DOHH2 (cell line): ENCODE measurements at regions not wholly inside any gene's neighbourhood (a gene's known extent, or its start where the extent isn't known, plus 50 kb on each side); places are given as distances from the start of the nearest gene placed in this dataset.

ENCODE experiments used
- H3F3A ChIP-seq: fragments of 200-600 bp; sonication (generic), shearing (Covaris generic); 2 replicates; pipeline ENCODE4 v1.6.0; 2016; ENCODE audit warnings: antibody characterized with exemption, mild to moderate bottlenecking; ENCODE audit not compliant: control insufficient read depth, insufficient read depth
- H3K27ac ChIP-seq: fragments of 200-600 bp; sonication (generic); 2 replicates; pipeline ENCODE4 v1.5.1; 2014; ENCODE audit warnings: low read depth, mild to moderate bottlenecking, low read length, moderate library complexity
- H3K27me3 ChIP-seq: fragments of 200-600 bp; sonication (generic); 2 replicates; pipeline ENCODE4 v1.6.1; 2014; ENCODE audit warnings: mild to moderate bottlenecking, low read length, mixed read lengths; ENCODE audit not compliant: control insufficient read depth
- H3K36me3 ChIP-seq: fragments of 200-600 bp; sonication (generic); 2 replicates; pipeline ENCODE4 v1.6.1; 2014; ENCODE audit warnings: mild to moderate bottlenecking, low read length, moderate library complexity, mixed read lengths; ENCODE audit not compliant: control insufficient read depth
- H3K4me1 ChIP-seq: fragments of 200-600 bp; sonication (generic); 2 replicates; pipeline ENCODE4 v1.6.1; 2014; ENCODE audit warnings: mild to moderate bottlenecking, low read length, mixed read lengths; ENCODE audit not compliant: control insufficient read depth
- H3K4me2 ChIP-seq: fragments of 200-600 bp; sonication (generic); 2 replicates; pipeline ENCODE4 v1.6.0; 2014; ENCODE audit warnings: mild to moderate bottlenecking, low read length, moderate library complexity
- H3K4me3 ChIP-seq: fragments of 200-600 bp; sonication (generic); 2 replicates; pipeline ENCODE4 v1.5.1; 2014; ENCODE audit warnings: mild to moderate bottlenecking, low read length, mixed read lengths
- H3K79me2 ChIP-seq: fragments of 200-600 bp; sonication (generic); 2 replicates; pipeline ENCODE4 v1.6.1; 2014; ENCODE audit warnings: mild to moderate bottlenecking, low read length, mixed read lengths; ENCODE audit not compliant: control insufficient read depth
- H3K9me2 ChIP-seq: fragments of 200-600 bp; sonication (generic); replicated peaks from 2 replicates; pipeline ENCODE4 v1.6.1; 2014; ENCODE audit warnings: mild to moderate bottlenecking, low read length, mixed read lengths; ENCODE audit not compliant: control insufficient read depth
- H3K9me3 ChIP-seq: fragments of 200-600 bp; sonication (generic); 2 replicates; pipeline ENCODE4 v1.6.1; 2014; ENCODE audit warnings: antibody characterized with exemption, low read length, mixed read lengths; ENCODE audit not compliant: control insufficient read depth, insufficient read depth
- H4K20me1 ChIP-seq: fragments of 200-600 bp; sonication (generic); 2 replicates; pipeline ENCODE4 v1.6.0; 2014; ENCODE audit warnings: low read depth, mild to moderate bottlenecking, antibody characterized with exemption, low read length, moderate library complexity; ENCODE audit not compliant: control insufficient read depth, insufficient read depth
- EZH2phosphoT487 ChIP-seq: fragments of 200-600 bp; sonication (generic); IDR thresholded peaks from 2 replicates; pipeline ENCODE4 v1.6.1; 2017; ENCODE audit warnings: borderline replicate concordance, mild to moderate bottlenecking, antibody characterized with exemption, low read length, moderate library complexity, mixed read lengths
- TF ChIP-seq, protein P1 (sequence below): fragments of 200-600 bp; sonication (generic); IDR thresholded peaks from one replicate; pipeline ENCODE4 v1.5.1; 2014; ENCODE audit warnings: antibody characterized with exemption, mild to moderate bottlenecking, low read depth, low read length; ENCODE audit not compliant: poor library complexity, severe bottlenecking

DNA sequence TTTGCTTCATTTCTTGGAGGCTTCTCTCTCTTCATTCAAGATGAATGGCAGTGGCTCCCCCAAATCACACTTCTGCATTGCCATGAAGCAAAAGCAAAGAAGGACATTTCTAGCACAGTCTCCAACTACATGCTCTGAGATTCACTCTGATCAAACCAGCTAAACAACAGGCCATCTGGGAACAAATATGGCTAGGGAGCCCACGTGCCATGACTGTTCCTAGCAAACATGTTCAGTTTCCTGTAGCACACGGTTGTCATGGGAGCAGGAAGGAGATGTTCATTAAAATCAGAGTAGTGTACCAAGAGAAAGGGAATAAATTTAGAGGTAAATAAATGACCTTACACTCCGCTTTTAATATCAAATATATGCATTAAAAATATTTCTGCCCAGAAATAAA, 327.3 kb downstream of the GBE1 start:
- no peaks in the 10 kb centered on the region for H3K79me2 ChIP-seq
- TF ChIP-seq EZH2phosphoT487: no peak
- TF ChIP-seq, protein P1, sequence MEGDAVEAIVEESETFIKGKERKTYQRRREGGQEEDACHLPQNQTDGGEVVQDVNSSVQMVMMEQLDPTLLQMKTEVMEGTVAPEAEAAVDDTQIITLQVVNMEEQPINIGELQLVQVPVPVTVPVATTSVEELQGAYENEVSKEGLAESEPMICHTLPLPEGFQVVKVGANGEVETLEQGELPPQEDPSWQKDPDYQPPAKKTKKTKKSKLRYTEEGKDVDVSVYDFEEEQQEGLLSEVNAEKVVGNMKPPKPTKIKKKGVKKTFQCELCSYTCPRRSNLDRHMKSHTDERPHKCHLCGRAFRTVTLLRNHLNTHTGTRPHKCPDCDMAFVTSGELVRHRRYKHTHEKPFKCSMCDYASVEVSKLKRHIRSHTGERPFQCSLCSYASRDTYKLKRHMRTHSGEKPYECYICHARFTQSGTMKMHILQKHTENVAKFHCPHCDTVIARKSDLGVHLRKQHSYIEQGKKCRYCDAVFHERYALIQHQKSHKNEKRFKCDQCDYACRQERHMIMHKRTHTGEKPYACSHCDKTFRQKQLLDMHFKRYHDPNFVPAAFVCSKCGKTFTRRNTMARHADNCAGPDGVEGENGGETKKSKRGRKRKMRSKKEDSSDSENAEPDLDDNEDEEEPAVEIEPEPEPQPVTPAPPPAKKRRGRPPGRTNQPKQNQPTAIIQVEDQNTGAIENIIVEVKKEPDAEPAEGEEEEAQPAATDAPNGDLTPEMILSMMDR: no peak
- H3K27me3 ChIP-seq: no peaks in the 10 kb centered on the region

GRCh38 chr3:81433675-81434074, 327.8 kb downstream of the GBE1 start:
- H3K4me1 ChIP-seq: no peaks in the 10 kb centered on the region
- no peak overlapping the region for H3K27ac ChIP-seq
- no peak overlapping the region for H3K4me2 ChIP-seq
- no peaks in the 10 kb centered on the region for H3K9me3 ChIP-seq
- TF ChIP-seq EZH2phosphoT487: no peak
- H3F3A ChIP-seq: no peaks in the 10 kb centered on the region
- no peak overlapping the region for H3K4me3 ChIP-seq
- no peaks in the 10 kb centered on the region for H4K20me1 ChIP-seq
- H3K36me3 ChIP-seq: no peaks in the 10 kb centered on the region
- H3K27me3 ChIP-seq: no peaks in the 10 kb centered on the region
- no peaks in the 10 kb centered on the region for H3K79me2 ChIP-seq
- H3K9me2 ChIP-seq: no peaks in the 10 kb centered on the region

More for the DNA sequence above, 327.3 kb downstream of the GBE1 start:
- no peaks in the 10 kb centered on the region for H3K36me3 ChIP-seq
- no peak overlapping the region for H3K4me3 ChIP-seq
- no peaks in the 10 kb centered on the region for H3F3A ChIP-seq
- no peaks in the 10 kb centered on the region for H3K9me3 ChIP-seq
- no peaks in the 10 kb centered on the region for H3K4me1 ChIP-seq
- H3K9me2 ChIP-seq: no peaks in the 10 kb centered on the region
- H3K4me2 ChIP-seq: no peak overlapping the region
- no peak overlapping the region for H3K27ac ChIP-seq
- no peaks in the 10 kb centered on the region for H4K20me1 ChIP-seq

GRCh38 chr3:81432456-81432855, 329.0 kb downstream of the GBE1 start:
- H3F3A ChIP-seq: no peaks in the 10 kb centered on the region
- no peaks in the 10 kb centered on the region for H4K20me1 ChIP-seq
- no peaks in the 10 kb centered on the region for H3K79me2 ChIP-seq
- H3K27me3 ChIP-seq: no peaks in the 10 kb centered on the region
- H3K9me3 ChIP-seq: no peaks in the 10 kb centered on the region
- no peaks in the 10 kb centered on the region for H3K9me2 ChIP-seq
- H3K4me2 ChIP-seq: no peak overlapping the region
- H3K4me1 ChIP-seq: no peaks in the 10 kb centered on the region
- TF ChIP-seq, protein P1: no peak
- TF ChIP-seq EZH2phosphoT487: no peak
- no peak overlapping the region for H3K4me3 ChIP-seq
- no peaks in the 10 kb centered on the region for H3K36me3 ChIP-seq
- no peak overlapping the region for H3K27ac ChIP-seq

DNA sequence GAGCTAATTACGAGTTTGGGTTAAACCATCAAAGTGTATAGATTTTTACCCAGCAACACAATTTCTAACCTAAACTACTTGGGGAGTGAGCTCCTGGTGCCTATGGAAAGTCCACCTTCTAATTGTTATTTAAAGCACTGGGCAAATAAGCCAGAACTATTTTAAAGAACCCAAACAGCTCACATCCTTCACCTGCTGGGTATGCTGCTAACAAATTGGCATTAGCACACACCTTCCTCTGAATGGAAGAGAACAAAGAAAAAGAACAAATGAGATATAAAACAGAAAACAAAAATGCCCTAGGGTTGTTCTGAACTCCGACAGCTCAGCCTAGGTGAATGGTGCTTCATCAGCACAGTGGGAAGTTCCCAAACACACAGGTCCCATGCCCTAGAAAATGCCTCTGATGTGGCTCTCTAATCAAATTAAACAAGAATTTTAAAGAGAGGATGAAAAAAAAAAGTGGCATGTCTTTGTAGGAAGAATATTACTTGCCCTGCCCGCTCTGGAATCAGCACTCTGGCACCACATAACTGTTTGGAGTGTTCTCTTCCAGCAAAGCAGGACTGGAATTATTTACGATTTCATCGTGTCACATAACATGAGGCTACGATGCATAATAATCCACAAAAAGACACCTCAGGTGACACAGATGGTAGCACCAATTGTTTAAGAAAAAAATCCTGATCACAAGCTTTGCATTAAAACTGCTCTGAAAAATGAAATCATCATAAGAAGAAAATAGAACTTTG, 334.4 kb downstream of the GBE1 start:
- no peak overlapping the region for H3K4me3 ChIP-seq
- no peaks in the 10 kb centered on the region for H3K9me2 ChIP-seq
- no peaks in the 10 kb centered on the region for H3K9me3 ChIP-seq
- H3K27ac ChIP-seq: no peak overlapping the region
- H3K4me1 ChIP-seq: no peaks in the 10 kb centered on the region
- H3K36me3 ChIP-seq: no peaks in the 10 kb centered on the region
- no peak overlapping the region for H3K4me2 ChIP-seq
- H3K27me3 ChIP-seq: no peaks in the 10 kb centered on the region
- TF ChIP-seq, protein P1: no peak
- TF ChIP-seq EZH2phosphoT487: no peak
- H3F3A ChIP-seq: no peaks in the 10 kb centered on the region
- no peaks in the 10 kb centered on the region for H3K79me2 ChIP-seq
- H4K20me1 ChIP-seq: no peaks in the 10 kb centered on the region
